Cardiac muscle cell (in vitro differentiated cells and primary cell): ENCODE measurements at regions not wholly inside any gene's neighbourhood (a gene's known extent, or its start where the extent isn't known, plus 50 kb on each side); places are given as distances from the start of the nearest gene placed in this dataset.

Source experiments
- DNase-seq, 2 donors: peaks; one replicate each; pipeline versions ENCODE4 v3.0.0 to v3.0.0-alpha.2; 2010 to 2017; ENCODE audit warnings: low read depth in 1 of 2, low spot score in 1 of 2
- H3K27ac ChIP-seq: fragments of 200-600 bp; sonication (generic); 2 replicates; pipeline ENCODE4 v1.5.1; 2016
- H3K27me3 ChIP-seq: fragments of 200-600 bp; sonication (generic); 2 replicates; pipeline ENCODE4 v1.6.0; 2016; ENCODE audit warnings: control low read depth
- H3K36me3 ChIP-seq: fragments of 200-600 bp; sonication (generic); 2 replicates; pipeline ENCODE4 v1.5.1; 2016; ENCODE audit warnings: control low read depth
- H3K4me1 ChIP-seq: fragments of 200-600 bp; sonication (generic); 2 replicates; pipeline ENCODE4 v1.8.1; 2017; ENCODE audit warnings: low read depth, mild to moderate bottlenecking, mixed run types
- H3K4me3 ChIP-seq: fragments of 200-600 bp; sonication (generic); 2 replicates; pipeline ENCODE4 v1.5.1; 2016; ENCODE audit warnings: mild to moderate bottlenecking
- H3K9me3 ChIP-seq: fragments of 200-600 bp; sonication (generic); 2 replicates; pipeline ENCODE4 v1.5.1; 2017; ENCODE audit warnings: low read depth, mild to moderate bottlenecking, control low read depth
- TF ChIP-seq, protein P1 (sequence below): IDR thresholded peaks from 2 replicates; pipeline ENCODE4 v1.5.1; 2012; ENCODE audit warnings: low read depth, mild to moderate bottlenecking, low read length

- H3K9me3 ChIP-seq, result no peaks in the 10 kb centered on the region
- no peaks in the 10 kb centered on the region for H3K4me1 ChIP-seq
- peak in 1 of 2 donors; percentile 19 for DNase-seq
- TF ChIP-seq, protein P1, sequence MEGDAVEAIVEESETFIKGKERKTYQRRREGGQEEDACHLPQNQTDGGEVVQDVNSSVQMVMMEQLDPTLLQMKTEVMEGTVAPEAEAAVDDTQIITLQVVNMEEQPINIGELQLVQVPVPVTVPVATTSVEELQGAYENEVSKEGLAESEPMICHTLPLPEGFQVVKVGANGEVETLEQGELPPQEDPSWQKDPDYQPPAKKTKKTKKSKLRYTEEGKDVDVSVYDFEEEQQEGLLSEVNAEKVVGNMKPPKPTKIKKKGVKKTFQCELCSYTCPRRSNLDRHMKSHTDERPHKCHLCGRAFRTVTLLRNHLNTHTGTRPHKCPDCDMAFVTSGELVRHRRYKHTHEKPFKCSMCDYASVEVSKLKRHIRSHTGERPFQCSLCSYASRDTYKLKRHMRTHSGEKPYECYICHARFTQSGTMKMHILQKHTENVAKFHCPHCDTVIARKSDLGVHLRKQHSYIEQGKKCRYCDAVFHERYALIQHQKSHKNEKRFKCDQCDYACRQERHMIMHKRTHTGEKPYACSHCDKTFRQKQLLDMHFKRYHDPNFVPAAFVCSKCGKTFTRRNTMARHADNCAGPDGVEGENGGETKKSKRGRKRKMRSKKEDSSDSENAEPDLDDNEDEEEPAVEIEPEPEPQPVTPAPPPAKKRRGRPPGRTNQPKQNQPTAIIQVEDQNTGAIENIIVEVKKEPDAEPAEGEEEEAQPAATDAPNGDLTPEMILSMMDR, result no peak
- no peak overlapping the region for H3K4me3 ChIP-seq
- H3K27me3 ChIP-seq, result no peaks in the 10 kb centered on the region
- H3K27ac ChIP-seq, result no peak overlapping the region
- H3K36me3 ChIP-seq, result no peaks in the 10 kb centered on the region
Observed at GRCh38 chr12:76270657-76271358, 77.4 kb downstream of the BBS10 start.

GRCh38 chr12:76268267-76268666 lies 79.9 kb downstream of the BBS10 start:
- no peak for DNase-seq
- Histone ChIP-seq H3K4me3 (no peak overlapping the region), H3K36me3 (no peaks in the 10 kb centered on the region), H3K27ac (no peak overlapping the region), H3K9me3 (no peaks in the 10 kb centered on the region), H3K4me1 (no peaks in the 10 kb centered on the region), H3K27me3 (no peaks in the 10 kb centered on the region)
- TF ChIP-seq, protein P1, result no peak

DNA sequence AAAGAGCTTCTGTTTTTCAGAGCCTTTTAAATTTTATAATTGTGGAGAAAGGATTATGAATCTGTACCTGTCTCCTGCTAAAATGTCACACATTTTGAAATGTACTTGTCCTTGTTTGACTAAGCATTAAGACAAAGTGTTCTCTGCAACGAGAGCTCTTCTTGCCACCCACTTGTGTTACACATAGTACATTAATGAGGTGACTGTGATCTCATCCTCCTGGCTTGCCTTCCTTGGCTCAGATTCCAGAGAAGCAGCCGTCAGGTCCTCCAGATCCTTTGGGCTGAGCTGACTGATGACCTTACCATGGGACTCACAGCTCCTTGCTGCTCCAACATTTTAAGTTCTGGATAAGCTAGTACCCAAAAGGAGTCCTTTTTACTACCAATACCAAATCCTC lies 81.4 kb downstream of the BBS10 start:
- Histone ChIP-seq H3K4me1 (no peaks in the 10 kb centered on the region), H3K27me3 (no peaks in the 10 kb centered on the region), H3K4me3 (no peak overlapping the region), H3K27ac (no peak overlapping the region), H3K36me3 (no peaks in the 10 kb centered on the region), H3K9me3 (no peaks in the 10 kb centered on the region)
- DNase-seq, result peak in 1 of 2 donors; percentile 58
- TF ChIP-seq, protein P1, result no peak

DNA sequence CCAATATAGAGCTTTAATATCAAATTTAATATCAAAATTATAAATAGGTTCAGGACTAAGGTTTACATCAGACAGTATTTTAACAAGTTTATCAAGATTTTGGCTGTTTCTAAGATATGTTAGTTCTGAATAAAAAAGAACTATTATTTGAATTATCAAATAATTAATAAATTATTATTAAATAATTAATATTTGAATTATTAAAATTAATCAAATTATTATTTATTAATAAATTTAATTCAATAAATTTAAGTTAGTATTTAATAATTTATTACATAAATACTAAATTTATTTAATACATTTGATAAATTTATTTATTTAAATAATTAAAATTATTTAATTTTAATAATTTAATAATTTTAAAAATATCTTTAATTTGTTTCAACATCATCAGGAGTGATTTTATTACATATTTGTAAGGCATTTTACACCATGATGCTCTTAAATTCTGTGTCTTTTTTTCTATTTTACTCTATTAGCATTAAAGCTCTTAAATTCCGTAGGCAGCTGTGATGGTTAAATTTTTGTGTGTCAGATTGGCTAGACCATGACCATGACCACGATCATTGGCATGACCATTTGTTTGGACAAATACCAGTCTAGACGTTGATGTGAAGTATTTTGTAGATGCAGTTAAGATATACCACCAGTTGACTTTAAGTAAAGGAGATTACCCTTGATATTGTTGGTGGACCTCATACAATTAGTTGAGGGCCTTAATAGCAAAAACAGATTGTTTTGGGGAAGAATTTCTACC lies 82.6 kb downstream of the BBS10 start:
- Histone ChIP-seq H3K4me1 (no peaks in the 10 kb centered on the region), H3K4me3 (no peak overlapping the region), H3K27ac (no peak overlapping the region), H3K9me3 (no peaks in the 10 kb centered on the region), H3K36me3 (no peaks in the 10 kb centered on the region), H3K27me3 (no peaks in the 10 kb centered on the region)
- TF ChIP-seq, protein P1, result no peak
- no peak for DNase-seq

- H3K27ac ChIP-seq, result no peak overlapping the region
- no peaks in the 10 kb centered on the region for H3K27me3 ChIP-seq
Observed at GRCh38 chr12:76264611-76265012, 83.6 kb downstream of the BBS10 start.

More at GRCh38 chr12:76264611-76265012, 83.6 kb downstream of the BBS10 start:
- H3K9me3 ChIP-seq, result no peaks in the 10 kb centered on the region
- DNase-seq, result peak in 1 of 2 donors; percentile 30
- no peaks in the 10 kb centered on the region for H3K36me3 ChIP-seq
- H3K4me1 ChIP-seq, result no peaks in the 10 kb centered on the region
- TF ChIP-seq, protein P1, result no peak
- H3K4me3 ChIP-seq, result no peak overlapping the region
